ENCODE measurements at regions not wholly inside any gene's neighbourhood (a gene's known extent, or its start where the extent isn't known, plus 50 kb on each side); places are given as distances from the start of the nearest gene placed in this dataset.
"Not testable (repeated sequence)": the region's sequence is repeated elsewhere in the genome, so short reads cannot be mapped to it uniquely, and the experiment has no call there.

GRCh38 chr13:90645582-90645981 is 701.9 kb upstream of the MIR17HG start:
- no peaks in the 10 kb centered on the region for H3K9me3 ChIP-seq
- intact Hi-C loops (cut with DNase I): no loop called here
- TF ChIP-seq EP300 (IDR thresholded peaks at IDR 0.05): no peak
- TF ChIP-seq POLR2A (IDR thresholded peaks at IDR 0.05): no peak
- TF ChIP-seq, protein P1, sequence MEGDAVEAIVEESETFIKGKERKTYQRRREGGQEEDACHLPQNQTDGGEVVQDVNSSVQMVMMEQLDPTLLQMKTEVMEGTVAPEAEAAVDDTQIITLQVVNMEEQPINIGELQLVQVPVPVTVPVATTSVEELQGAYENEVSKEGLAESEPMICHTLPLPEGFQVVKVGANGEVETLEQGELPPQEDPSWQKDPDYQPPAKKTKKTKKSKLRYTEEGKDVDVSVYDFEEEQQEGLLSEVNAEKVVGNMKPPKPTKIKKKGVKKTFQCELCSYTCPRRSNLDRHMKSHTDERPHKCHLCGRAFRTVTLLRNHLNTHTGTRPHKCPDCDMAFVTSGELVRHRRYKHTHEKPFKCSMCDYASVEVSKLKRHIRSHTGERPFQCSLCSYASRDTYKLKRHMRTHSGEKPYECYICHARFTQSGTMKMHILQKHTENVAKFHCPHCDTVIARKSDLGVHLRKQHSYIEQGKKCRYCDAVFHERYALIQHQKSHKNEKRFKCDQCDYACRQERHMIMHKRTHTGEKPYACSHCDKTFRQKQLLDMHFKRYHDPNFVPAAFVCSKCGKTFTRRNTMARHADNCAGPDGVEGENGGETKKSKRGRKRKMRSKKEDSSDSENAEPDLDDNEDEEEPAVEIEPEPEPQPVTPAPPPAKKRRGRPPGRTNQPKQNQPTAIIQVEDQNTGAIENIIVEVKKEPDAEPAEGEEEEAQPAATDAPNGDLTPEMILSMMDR (IDR thresholded peaks at IDR 0.05): no peak
- H3K27ac ChIP-seq: no peak overlapping the region
- H3K27me3 ChIP-seq: no peaks in the 10 kb centered on the region
- no peak overlapping the region for H3K4me3 ChIP-seq
- H3K4me1 ChIP-seq (ENCODE audit: insufficient read depth): no peaks in the 10 kb centered on the region
- DNase-seq: no peak
- WGBS, 3 donors: 95 to 99% (median 95%) methylated on average over 1 of the region's 1 CpG
- no peaks in the 10 kb centered on the region for H3K36me3 ChIP-seq

DNA sequence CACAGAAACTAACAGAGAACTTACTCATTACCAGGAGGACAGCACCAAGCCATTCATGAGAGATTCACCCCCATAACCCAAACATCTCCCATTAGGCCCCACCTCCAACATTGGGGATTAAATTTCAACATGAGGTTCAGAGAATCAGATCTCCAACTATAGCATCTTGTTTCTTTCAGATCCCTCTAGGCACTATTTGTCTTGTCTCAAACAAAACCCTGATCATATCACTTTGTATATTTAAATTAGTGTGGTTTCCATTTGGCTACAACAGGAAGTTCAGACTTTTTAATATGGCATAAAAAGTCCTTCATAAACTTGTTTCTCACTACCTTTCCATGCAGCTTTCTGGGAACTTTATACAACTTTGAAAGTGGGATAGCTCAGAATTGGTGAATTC is 699.0 kb upstream of the MIR17HG start:
- H3K4me3 ChIP-seq: no peak overlapping the region
- DNase-seq: no peak
- H3K4me1 ChIP-seq (ENCODE audit: insufficient read depth): no peaks in the 10 kb centered on the region
- no peaks in the 10 kb centered on the region for H3K36me3 ChIP-seq
- no peaks in the 10 kb centered on the region for H3K9me3 ChIP-seq
- intact Hi-C loops (cut with DNase I): no loop called here
- no peak overlapping the region for H3K27ac ChIP-seq
- TF ChIP-seq EP300 (IDR thresholded peaks at IDR 0.05) (no peak), POLR2A (IDR thresholded peaks at IDR 0.05) (no peak)
- TF ChIP-seq, protein P1 (IDR thresholded peaks at IDR 0.05): no peak
- H3K27me3 ChIP-seq: no peaks in the 10 kb centered on the region

GRCh38 chr13:90652036-90652435 is 695.5 kb upstream of the MIR17HG start:
- Histone ChIP-seq H3K27me3 (no peaks in the 10 kb centered on the region), H3K36me3 (no peaks in the 10 kb centered on the region), H3K4me1 (ENCODE audit: insufficient read depth) (no peaks in the 10 kb centered on the region), H3K4me3 (no peak overlapping the region), H3K9me3 (no peaks in the 10 kb centered on the region), H3K27ac (no peak overlapping the region)
- intact Hi-C loops (cut with DNase I): no loop called here
- TF ChIP-seq, protein P1 (IDR thresholded peaks at IDR 0.05): no peak
- no peak for TF ChIP-seq POLR2A (IDR thresholded peaks at IDR 0.05)
- TF ChIP-seq EP300 (IDR thresholded peaks at IDR 0.05): no peak
- no peak for DNase-seq

GRCh38 chr13:90654970-90655369 is 692.5 kb upstream of the MIR17HG start:
- Histone ChIP-seq H3K9me3 (no peaks in the 10 kb centered on the region), H3K27me3 (no peaks in the 10 kb centered on the region), H3K4me1 (ENCODE audit: insufficient read depth) (no peaks in the 10 kb centered on the region), H3K36me3 (no peaks in the 10 kb centered on the region), H3K27ac (no peak overlapping the region), H3K4me3 (no peak overlapping the region)
- intact Hi-C loops (cut with DNase I): no loop called here
- DNase-seq: no peak
- TF ChIP-seq EP300 (IDR thresholded peaks at IDR 0.05) (no peak), POLR2A (IDR thresholded peaks at IDR 0.05) (no peak)
- TF ChIP-seq, protein P1 (IDR thresholded peaks at IDR 0.05): no peak
- 90 to 95% (median 91%) methylated on average over 1 of the region's 1 CpG for WGBS, 3 donors

DNA sequence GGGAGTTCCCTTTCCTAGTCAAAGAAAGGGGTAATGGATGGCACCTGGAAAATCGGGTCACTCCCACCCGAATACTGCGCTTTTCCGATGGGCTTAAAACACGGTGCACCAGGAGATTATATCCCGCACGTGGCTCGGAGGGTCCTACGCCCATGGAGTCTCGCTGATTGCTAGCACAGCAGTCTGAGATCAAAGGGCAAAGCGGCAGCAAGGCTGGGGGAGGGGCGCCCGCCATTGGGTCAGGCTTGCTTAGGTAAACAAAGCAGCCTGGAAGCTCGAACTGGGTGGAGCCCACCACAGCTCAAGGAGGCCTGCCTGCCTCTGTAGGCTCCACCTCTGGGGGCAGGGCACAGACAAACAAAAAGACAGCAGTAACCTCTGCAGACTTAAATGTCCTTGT is 683.3 kb upstream of the MIR17HG start:
- WGBS, 3 donors: 91 to 94% (median 92%) methylated on average over 14 of the region's 14 CpGs
- intact Hi-C loops (cut with DNase I); H3K27ac ChIP-seq; H3K36me3 ChIP-seq; H3K4me1 ChIP-seq (ENCODE audit: insufficient read depth); H3K27me3 ChIP-seq; H3K9me3 ChIP-seq; H3K4me3 ChIP-seq; DNase-seq: not testable (repeated sequence)

Data from ovary (tissue), 7 donors.